ENCODE measurements at regions not wholly inside any gene's neighbourhood (a gene's known extent, or its start where the extent isn't known, plus 50 kb on each side); places are given as distances from the start of the nearest gene placed in this dataset.

- Mint-ChIP-seq H3K4me3 (no peak overlapping the region), H3K9me3 (peaks cover 28% of the 10 kb centered on the region), H3K4me1 (ENCODE audit: low read depth) (no peaks in the 10 kb centered on the region), H3K27me3 (ENCODE audit: insufficient read depth) (no peaks in the 10 kb centered on the region), H3K27ac (no peak overlapping the region), H3K36me3 (ENCODE audit: low read depth) (no peaks in the 10 kb centered on the region)
- DNase-seq = no peak
- TF ChIP-seq CTCF (IDR thresholded peaks at IDR 0.05) = no peak
Observed at GRCh38 chr5:156037151-156037909, 289.6 kb upstream of the SGCD start.

GRCh38 chr5:156042726-156043125 lies 284.2 kb upstream of the SGCD start:
- no peak overlapping the region for H3K27ac Mint-ChIP-seq
- no peak for TF ChIP-seq CTCF (IDR thresholded peaks at IDR 0.05)
- H3K4me3 Mint-ChIP-seq = no peak overlapping the region
- H3K36me3 Mint-ChIP-seq (ENCODE audit: low read depth) = no peaks in the 10 kb centered on the region
- H3K27me3 Mint-ChIP-seq (ENCODE audit: insufficient read depth) = no peaks in the 10 kb centered on the region
- H3K4me1 Mint-ChIP-seq (ENCODE audit: low read depth) = no peaks in the 10 kb centered on the region
- H3K9me3 Mint-ChIP-seq = peaks cover 41% of the 10 kb centered on the region
- DNase-seq = no peak

GRCh38 chr5:156043351-156043750 lies 283.6 kb upstream of the SGCD start:
- no peaks in the 10 kb centered on the region for H3K27me3 Mint-ChIP-seq (ENCODE audit: insufficient read depth)
- no peaks in the 10 kb centered on the region for H3K4me1 Mint-ChIP-seq (ENCODE audit: low read depth)
- no peak overlapping the region for H3K27ac Mint-ChIP-seq
- no peak for TF ChIP-seq CTCF (IDR thresholded peaks at IDR 0.05)
- no peaks in the 10 kb centered on the region for H3K36me3 Mint-ChIP-seq (ENCODE audit: low read depth)
- DNase-seq = no peak
- peaks cover 46% of the 10 kb centered on the region for H3K9me3 Mint-ChIP-seq
- no peak overlapping the region for H3K4me3 Mint-ChIP-seq

GRCh38 chr5:156051972-156052371 lies 275.0 kb upstream of the SGCD start:
- Mint-ChIP-seq H3K27me3 (ENCODE audit: insufficient read depth) (no peaks in the 10 kb centered on the region; the same call in 1 of the 2 replicates), H3K27ac (no peak overlapping the region), H3K4me3 (no peak overlapping the region), H3K4me1 (ENCODE audit: low read depth) (no peaks in the 10 kb centered on the region), H3K36me3 (ENCODE audit: low read depth) (no peaks in the 10 kb centered on the region), H3K9me3 (peaks cover 25% of the 10 kb centered on the region)
- TF ChIP-seq CTCF (IDR thresholded peaks at IDR 0.05) = no peak
- no peak for DNase-seq

- H3K4me3 Mint-ChIP-seq = no peak overlapping the region
- no peak for TF ChIP-seq CTCF (IDR thresholded peaks at IDR 0.05)
- no peak for DNase-seq
- H3K4me1 Mint-ChIP-seq (ENCODE audit: low read depth) = no peaks in the 10 kb centered on the region
- H3K36me3 Mint-ChIP-seq (ENCODE audit: low read depth) = no peaks in the 10 kb centered on the region
- H3K9me3 Mint-ChIP-seq = peaks cover 22% of the 10 kb centered on the region
- no peak overlapping the region for H3K27ac Mint-ChIP-seq
- H3K27me3 Mint-ChIP-seq (ENCODE audit: insufficient read depth) = no peaks in the 10 kb centered on the region; the same call in 1 of the 2 replicates
Observed at GRCh38 chr5:156052656-156053055, 274.3 kb upstream of the SGCD start.
